ENCODE measurements at regions not wholly inside any gene's neighbourhood (a gene's known extent, or its start where the extent isn't known, plus 50 kb on each side); places are given as distances from the start of the nearest gene placed in this dataset.

GRCh38 chr14:86794689-86795088 lies 1198.3 kb downstream of the GALC start:
- Histone ChIP-seq H3K36me3 (no peaks in the 10 kb centered on the region), H3K4me1 (no peaks in the 10 kb centered on the region), H3K9me3 (no peaks in the 10 kb centered on the region), H3K4me3 (no peak overlapping the region), H3K27ac (no peak overlapping the region), H3K27me3 (no peaks in the 10 kb centered on the region), H3K9ac (ENCODE audit: low read depth in 2 of 2, low read length in 2 of 2) (no peak overlapping the region)
- intact Hi-C loops (cut with DNase I) = no loop called here
- no peak for TF ChIP-seq CTCF (IDR thresholded peaks at IDR 0.05)
- no peak for DNase-seq

- H3K9me3 ChIP-seq = no peaks in the 10 kb centered on the region
- no peak overlapping the region for H3K4me3 ChIP-seq
- H3K9ac ChIP-seq (ENCODE audit: low read depth in 2 of 2, low read length in 2 of 2) = no peak overlapping the region
- DNase-seq = no peak
- H3K27ac ChIP-seq = no peak overlapping the region
- no peak for TF ChIP-seq CTCF (IDR thresholded peaks at IDR 0.05)
- no peaks in the 10 kb centered on the region for H3K36me3 ChIP-seq
- no peaks in the 10 kb centered on the region for H3K27me3 ChIP-seq
- intact Hi-C loops (cut with DNase I) = no loop called here
- H3K4me1 ChIP-seq = no peaks in the 10 kb centered on the region
Observed at GRCh38 chr14:86790408-86791364, 1202.3 kb downstream of the GALC start.

DNA sequence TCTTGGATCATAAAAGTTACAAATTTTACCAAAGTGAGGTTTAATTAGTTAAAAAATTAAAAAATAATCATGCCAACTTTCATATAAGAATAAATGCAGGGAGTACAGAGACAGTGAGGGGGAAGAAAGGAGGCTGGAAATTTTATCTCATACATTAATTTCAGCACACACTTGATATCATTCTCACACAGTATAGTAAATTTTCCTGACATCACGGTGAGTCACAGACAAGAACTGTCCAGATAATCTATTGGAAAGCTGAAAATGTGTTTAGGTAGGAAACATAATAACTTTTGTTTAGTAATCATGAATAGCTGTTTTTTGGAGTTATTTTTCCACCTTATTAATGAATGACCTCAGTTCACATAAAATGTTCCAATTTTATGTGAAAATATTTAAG lies 1204.8 kb downstream of the GALC start:
- no peaks in the 10 kb centered on the region for H3K36me3 ChIP-seq
- no peak overlapping the region for H3K4me3 ChIP-seq
- no peak for TF ChIP-seq CTCF (IDR thresholded peaks at IDR 0.05)
- H3K9me3 ChIP-seq = no peaks in the 10 kb centered on the region
- H3K27me3 ChIP-seq = no peaks in the 10 kb centered on the region
- no peak overlapping the region for H3K27ac ChIP-seq
- DNase-seq = no peak
- H3K9ac ChIP-seq (ENCODE audit: low read depth in 2 of 2, low read length in 2 of 2) = no peak overlapping the region
- H3K4me1 ChIP-seq = no peaks in the 10 kb centered on the region
- intact Hi-C loops (cut with DNase I) = no loop called here

- Histone ChIP-seq H3K9me3 (no peaks in the 10 kb centered on the region), H3K4me1 (no peaks in the 10 kb centered on the region), H3K4me3 (no peak overlapping the region), H3K27ac (no peak overlapping the region), H3K36me3 (no peaks in the 10 kb centered on the region), H3K9ac (ENCODE audit: low read depth in 2 of 2, low read length in 2 of 2) (no peak overlapping the region), H3K27me3 (no peaks in the 10 kb centered on the region)
- DNase-seq = no peak
- no peak for TF ChIP-seq CTCF (IDR thresholded peaks at IDR 0.05)
- intact Hi-C loops (cut with DNase I) = no loop called here
Observed at GRCh38 chr14:86787717-86788116, 1205.3 kb downstream of the GALC start.

- no peak for TF ChIP-seq CTCF (IDR thresholded peaks at IDR 0.05)
- intact Hi-C loops (cut with DNase I) = no loop called here
- no peaks in the 10 kb centered on the region for H3K4me1 ChIP-seq
- H3K4me3 ChIP-seq = no peak overlapping the region
- no peak overlapping the region for H3K9ac ChIP-seq (ENCODE audit: low read depth in 2 of 2, low read length in 2 of 2)
- no peak for DNase-seq
- no peaks in the 10 kb centered on the region for H3K27me3 ChIP-seq
- H3K9me3 ChIP-seq = no peaks in the 10 kb centered on the region
- no peaks in the 10 kb centered on the region for H3K36me3 ChIP-seq
- H3K27ac ChIP-seq = no peak overlapping the region
Observed at GRCh38 chr14:86782092-86782580, 1210.8 kb downstream of the GALC start.

Data from colonic mucosa (tissue), 4 donors.